ENCODE measurements at regions not wholly inside any gene's neighbourhood (a gene's known extent, or its start where the extent isn't known, plus 50 kb on each side); places are given as distances from the start of the nearest gene placed in this dataset.
A peak's percentile ranks its signal among the peaks of the same experiment; 100 is the strongest.

DNA sequence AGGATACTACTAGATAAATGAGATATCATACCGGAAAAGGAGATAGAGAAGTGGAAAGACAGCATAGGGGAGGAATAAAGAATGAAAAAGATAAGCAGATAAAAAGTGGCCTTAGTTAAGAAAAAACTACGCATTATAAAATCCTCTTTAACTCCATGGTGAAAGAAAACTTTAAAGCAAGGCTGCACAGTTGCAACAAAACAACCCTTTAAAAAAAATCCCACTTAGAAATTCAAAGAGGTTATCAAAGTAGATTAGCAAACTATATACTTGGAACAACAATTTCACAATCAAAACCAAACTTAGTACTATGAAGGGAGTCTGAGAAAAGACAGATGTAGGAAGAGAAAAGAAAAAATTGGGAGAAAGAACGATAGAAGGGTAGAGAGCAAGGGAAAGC is 133.4 kb upstream of the OSR1 start:
- no peaks in the 10 kb centered on the region for H3K4me1 Mint-ChIP-seq
- H3K9me3 Mint-ChIP-seq = no peaks in the 10 kb centered on the region
- peaks cover 12 to 35% of the 10 kb centered on the region in 2 donors for H3K27me3 Mint-ChIP-seq
- H3K36me3 Mint-ChIP-seq = no peaks in the 10 kb centered on the region
- no peak overlapping the region for H3K27ac Mint-ChIP-seq
- no peak for DNase-seq
- no peak for ATAC-seq (replicated peaks)
- no peak overlapping the region for H3K4me3 Mint-ChIP-seq

DNA sequence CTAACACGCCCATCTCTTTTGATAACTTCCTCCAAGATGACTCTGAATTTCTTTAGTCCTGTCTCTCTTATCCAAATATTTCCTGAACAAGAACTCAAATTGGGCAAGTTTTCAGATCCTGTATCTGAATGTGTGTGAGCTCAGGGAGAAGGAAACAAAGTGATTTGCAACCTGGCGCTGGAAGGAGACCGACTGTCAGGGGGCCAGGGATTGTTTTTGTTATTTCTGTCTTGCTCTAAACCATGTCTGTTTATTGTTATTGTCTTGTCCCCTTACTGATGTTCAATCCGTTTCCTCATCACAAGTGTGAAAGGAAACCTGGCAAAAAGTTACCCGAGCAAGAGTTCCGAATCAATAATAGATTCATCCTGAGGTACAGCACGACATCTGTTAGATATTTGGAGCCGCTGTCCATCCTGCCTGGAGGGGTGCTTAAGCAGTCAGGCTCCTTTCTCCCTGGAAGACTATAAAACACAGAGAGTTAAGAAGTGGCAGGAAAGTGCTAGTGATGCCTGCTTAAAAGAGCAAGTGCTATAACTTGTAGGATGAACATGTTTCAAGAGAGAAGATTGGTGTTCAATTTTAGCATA is 132.5 kb upstream of the OSR1 start:
- DNase-seq (no peak), ATAC-seq (replicated peaks) (no peak)
- Mint-ChIP-seq H3K36me3 (no peaks in the 10 kb centered on the region), H3K27ac (no peak overlapping the region), H3K4me1 (no peaks in the 10 kb centered on the region), H3K4me3 (no peak overlapping the region), H3K9me3 (no peaks in the 10 kb centered on the region), H3K27me3 (peaks cover 12 to 39% of the 10 kb centered on the region in 2 donors)

DNA sequence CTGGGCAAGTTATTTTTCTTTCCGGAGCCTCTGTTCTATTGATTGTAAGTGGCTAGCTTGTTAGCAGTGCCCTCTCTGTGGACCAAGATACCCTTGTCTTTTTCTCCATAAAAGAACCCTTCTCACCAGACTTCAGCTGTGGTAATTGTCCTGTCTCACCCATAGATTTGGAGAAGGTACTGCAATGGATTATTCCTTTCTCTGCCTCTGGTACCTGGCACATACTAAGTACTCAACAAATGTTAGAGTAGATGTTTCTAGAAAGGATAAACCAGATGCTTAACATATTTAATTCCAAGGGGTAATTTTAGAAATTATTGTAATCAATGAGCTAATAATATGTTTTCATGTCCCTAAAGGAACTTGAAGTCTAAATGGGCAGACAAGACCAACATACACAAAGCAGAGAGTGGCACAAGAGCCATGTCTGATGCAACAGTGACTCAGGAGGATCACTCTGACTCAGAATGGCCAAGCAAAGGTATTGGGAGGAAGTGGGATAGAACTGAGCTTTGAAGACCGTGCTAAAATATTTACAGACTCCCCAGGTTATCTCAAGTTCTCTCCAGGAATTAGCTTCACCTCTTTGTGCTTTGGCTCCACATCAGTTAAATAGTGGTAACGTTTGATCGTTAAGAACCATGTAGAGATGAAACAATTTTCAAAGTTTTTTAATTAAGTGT is 129.7 kb upstream of the OSR1 start:
- no peak overlapping the region for H3K27ac Mint-ChIP-seq
- peaks cover 12 to 32% of the 10 kb centered on the region in 2 donors for H3K27me3 Mint-ChIP-seq
- H3K4me1 Mint-ChIP-seq = no peaks in the 10 kb centered on the region
- H3K4me3 Mint-ChIP-seq = no peak overlapping the region
- no peaks in the 10 kb centered on the region for H3K36me3 Mint-ChIP-seq
- no peaks in the 10 kb centered on the region for H3K9me3 Mint-ChIP-seq
- ATAC-seq (replicated peaks) (peak in 1 of 2 donors; percentile 36), DNase-seq (no peak)

DNA sequence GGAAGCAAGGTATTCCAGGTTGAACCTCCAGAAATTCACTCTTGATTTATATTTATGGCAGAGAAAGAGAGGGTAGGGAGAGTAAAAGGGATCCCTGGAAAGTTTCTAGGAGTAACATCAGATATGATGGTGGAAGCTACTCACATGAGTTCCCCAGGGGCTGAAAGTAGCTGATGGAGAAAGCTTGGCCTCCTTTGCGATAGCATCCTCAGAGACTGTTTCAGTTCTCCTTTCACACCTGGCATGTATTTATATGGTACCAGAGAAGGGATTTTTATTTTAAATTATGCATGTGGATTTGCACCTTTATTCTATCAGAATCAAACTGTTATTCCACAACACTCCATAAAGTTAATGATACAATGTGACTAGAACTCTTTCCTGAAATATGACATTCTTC is 126.3 kb upstream of the OSR1 start:
- no peak overlapping the region for H3K27ac Mint-ChIP-seq
- no peak for DNase-seq
- no peak overlapping the region for H3K4me3 Mint-ChIP-seq
- no peak for ATAC-seq (replicated peaks)
- H3K27me3 Mint-ChIP-seq = peaks cover 9 to 10% of the 10 kb centered on the region in 2 donors
- no peaks in the 10 kb centered on the region for H3K4me1 Mint-ChIP-seq
- H3K9me3 Mint-ChIP-seq = no peaks in the 10 kb centered on the region
- H3K36me3 Mint-ChIP-seq = no peaks in the 10 kb centered on the region

- ATAC-seq (replicated peaks) (no peak), DNase-seq (no peak)
- Mint-ChIP-seq H3K36me3 (no peaks in the 10 kb centered on the region), H3K4me3 (no peak overlapping the region), H3K27ac (no peak overlapping the region), H3K9me3 (no peaks in the 10 kb centered on the region), H3K27me3 (peaks cover 0 to 6% of the 10 kb centered on the region in 2 donors), H3K4me1 (no peaks in the 10 kb centered on the region)
Measured at GRCh38 chr2:19480673-19481072, 122.2 kb upstream of the OSR1 start.

GRCh38 chr2:19479666-19480065 is 121.2 kb upstream of the OSR1 start:
- Mint-ChIP-seq H3K27me3 (peaks cover 0 to 10% of the 10 kb centered on the region in 2 donors), H3K9me3 (no peaks in the 10 kb centered on the region), H3K4me1 (no peaks in the 10 kb centered on the region), H3K27ac (no peak overlapping the region), H3K4me3 (no peak overlapping the region), H3K36me3 (no peaks in the 10 kb centered on the region)
- DNase-seq (no peak), ATAC-seq (replicated peaks) (no peak)

DNA sequence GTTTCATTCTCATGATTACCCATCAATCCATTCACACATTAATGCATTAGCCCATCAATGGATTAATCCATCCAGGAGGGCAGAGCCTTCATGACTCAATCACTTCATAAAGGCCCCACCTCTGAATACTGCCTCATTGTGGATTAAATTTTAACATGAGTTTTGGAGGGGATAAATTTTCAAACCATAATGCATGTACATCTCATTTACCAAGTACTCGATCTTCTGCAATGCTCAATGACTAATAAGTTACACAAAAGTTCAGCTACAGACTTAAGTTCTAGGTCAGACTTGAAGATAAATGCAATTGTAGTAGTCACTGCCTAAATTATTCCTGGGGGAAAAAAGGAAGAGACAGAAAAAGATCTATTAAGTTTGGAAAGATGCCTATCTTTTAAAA is 120.0 kb upstream of the OSR1 start:
- Mint-ChIP-seq H3K4me3 (no peak overlapping the region), H3K27me3 (peaks cover 5 to 18% of the 10 kb centered on the region in 2 donors), H3K4me1 (peaks cover 3 to 6% of the 10 kb centered on the region in 2 donors), H3K27ac (no peak overlapping the region), H3K36me3 (no peaks in the 10 kb centered on the region), H3K9me3 (peaks cover 3% of the 10 kb centered on the region in 2 donors)
- DNase-seq = no peak
- no peak for ATAC-seq (replicated peaks)

DNA sequence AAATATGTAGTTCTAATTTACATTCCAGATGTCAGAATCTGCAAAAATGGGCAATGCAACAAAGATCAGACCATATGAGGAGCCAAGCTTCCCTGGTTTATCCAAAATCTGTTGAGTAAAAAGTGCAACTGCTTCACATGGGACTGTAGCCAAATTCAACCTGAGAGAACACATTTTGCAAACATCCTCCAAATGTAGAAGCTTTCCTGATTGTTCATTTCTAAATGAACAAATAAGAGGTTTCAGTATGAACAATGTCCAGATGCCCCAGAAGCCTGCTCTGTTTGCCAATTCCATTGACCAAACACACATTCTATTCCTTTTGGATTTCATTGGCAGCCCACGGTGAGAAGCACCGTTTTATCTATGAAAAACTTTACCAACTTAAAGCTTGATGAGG is 117.9 kb upstream of the OSR1 start:
- Mint-ChIP-seq H3K27ac (no peak overlapping the region), H3K27me3 (peaks cover 17 to 22% of the 10 kb centered on the region in 2 donors), H3K36me3 (no peaks in the 10 kb centered on the region)

DNA sequence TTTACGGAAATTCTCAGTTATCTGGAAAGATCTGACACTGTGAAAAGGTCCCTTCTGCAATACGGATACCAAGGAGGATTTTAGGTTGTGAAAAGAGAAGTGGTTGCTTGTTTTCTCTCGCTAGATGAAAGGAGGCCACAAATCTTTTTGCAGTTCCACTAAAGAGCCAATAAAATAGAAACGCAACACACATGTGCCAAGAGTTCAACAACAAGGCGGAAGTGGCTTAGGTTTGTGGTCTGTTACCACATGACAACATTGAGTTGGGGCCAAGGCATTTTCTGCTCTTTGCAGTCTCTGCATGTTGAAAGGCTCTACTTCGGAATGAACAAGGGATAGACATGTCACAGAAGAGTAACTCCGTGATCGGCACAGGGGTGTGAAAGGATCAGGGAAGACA is 115.7 kb upstream of the OSR1 start:
- Mint-ChIP-seq H3K4me1 (peaks cover 3 to 6% of the 10 kb centered on the region in 2 donors), H3K27me3 (peaks cover 17 to 18% of the 10 kb centered on the region in 2 donors), H3K27ac (no peak overlapping the region), H3K36me3 (no peaks in the 10 kb centered on the region), H3K9me3 (peaks cover 3% of the 10 kb centered on the region in 2 donors), H3K4me3 (no peak overlapping the region)
- DNase-seq (peak; percentile 18), ATAC-seq (replicated peaks) (peak; percentile 75 to 81)

More for the DNA sequence above, 117.9 kb upstream of the OSR1 start:
- Mint-ChIP-seq H3K4me1 (peaks cover 3 to 6% of the 10 kb centered on the region in 2 donors), H3K9me3 (peaks cover 3% of the 10 kb centered on the region in 2 donors), H3K4me3 (no peak overlapping the region)
- DNase-seq (no peak), ATAC-seq (replicated peaks) (no peak)

GRCh38 chr2:19473350-19473749 is 114.9 kb upstream of the OSR1 start:
- H3K4me1 Mint-ChIP-seq = peaks cover 3 to 6% of the 10 kb centered on the region in 2 donors
- H3K36me3 Mint-ChIP-seq = no peaks in the 10 kb centered on the region
- DNase-seq = no peak
- H3K27ac Mint-ChIP-seq = no peak overlapping the region
- peaks cover 17 to 18% of the 10 kb centered on the region in 2 donors for H3K27me3 Mint-ChIP-seq
- H3K9me3 Mint-ChIP-seq = peaks cover 3% of the 10 kb centered on the region in 2 donors
- ATAC-seq (replicated peaks) = no peak
- no peak overlapping the region for H3K4me3 Mint-ChIP-seq

DNA sequence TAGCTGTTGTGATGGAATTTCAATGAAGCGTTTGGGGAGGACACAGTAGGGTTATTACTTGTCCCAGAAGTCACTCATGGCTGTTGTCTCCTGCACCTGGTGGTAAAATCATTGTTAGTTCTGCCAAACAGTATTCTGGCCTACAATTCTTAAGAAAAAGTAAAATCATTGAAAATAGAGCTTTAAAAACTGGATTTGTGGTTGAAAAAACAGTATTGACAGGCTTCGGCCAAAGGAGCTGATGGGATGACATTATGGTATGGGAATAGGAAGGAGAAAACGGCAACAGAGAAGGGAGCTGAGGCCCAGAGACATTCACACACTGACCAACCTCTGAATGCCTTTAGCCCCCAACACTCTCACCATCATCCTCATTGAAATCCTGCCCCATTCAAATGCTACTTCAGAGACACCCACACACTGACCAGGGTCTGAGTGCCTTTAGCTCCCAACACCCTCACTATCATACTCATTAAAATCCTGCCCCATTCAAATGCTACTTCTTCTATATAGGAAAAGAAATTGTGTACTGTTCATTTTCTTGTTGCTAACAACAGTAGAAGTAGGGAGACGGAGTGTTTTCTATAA is 114.1 kb upstream of the OSR1 start:
- no peak overlapping the region for H3K4me3 Mint-ChIP-seq
- DNase-seq = no peak
- H3K4me1 Mint-ChIP-seq = peaks cover 3 to 6% of the 10 kb centered on the region in 2 donors
- peaks cover 17 to 18% of the 10 kb centered on the region in 2 donors for H3K27me3 Mint-ChIP-seq
- no peaks in the 10 kb centered on the region for H3K36me3 Mint-ChIP-seq
- no peak overlapping the region for H3K27ac Mint-ChIP-seq
- no peak for ATAC-seq (replicated peaks)
- H3K9me3 Mint-ChIP-seq = peaks cover 3% of the 10 kb centered on the region in 2 donors

GRCh38 chr2:19471491-19471890 is 113.1 kb upstream of the OSR1 start:
- Mint-ChIP-seq H3K36me3 (no peaks in the 10 kb centered on the region), H3K27me3 (peaks cover 17 to 18% of the 10 kb centered on the region in 2 donors), H3K4me1 (peaks cover 3 to 6% of the 10 kb centered on the region in 2 donors), H3K27ac (no peak overlapping the region), H3K4me3 (no peak overlapping the region), H3K9me3 (peaks cover 3% of the 10 kb centered on the region in 2 donors)
- ATAC-seq (replicated peaks) (no peak), DNase-seq (no peak)

- Mint-ChIP-seq H3K27me3 (peaks cover 0 to 12% of the 10 kb centered on the region in 2 donors), H3K9me3 (peaks cover 0 to 2% of the 10 kb centered on the region in 2 donors), H3K4me1 (no peaks in the 10 kb centered on the region), H3K27ac (no peak overlapping the region), H3K4me3 (no peak overlapping the region), H3K36me3 (no peaks in the 10 kb centered on the region)
- DNase-seq = no peak
- ATAC-seq (replicated peaks) = no peak
Measured at GRCh38 chr2:19465978-19466377, 107.6 kb upstream of the OSR1 start.

- DNase-seq (no peak), ATAC-seq (replicated peaks) (no peak)
- Mint-ChIP-seq H3K4me1 (no peaks in the 10 kb centered on the region), H3K9me3 (peaks cover 0 to 2% of the 10 kb centered on the region in 2 donors), H3K27me3 (peaks cover 5 to 13% of the 10 kb centered on the region in 2 donors), H3K27ac (no peak overlapping the region), H3K4me3 (no peak overlapping the region), H3K36me3 (no peaks in the 10 kb centered on the region)
Measured at GRCh38 chr2:19462256-19462645, 103.8 kb upstream of the OSR1 start.

Data from stimulated activated naive B cell treated with anti-CD40 and anti-IgM and Interleukin-4, amounts not matched to agents 10 μg/mL and 1 μg/mL and 100 μg/mL, for 72 hours (primary cell).